ENCODE measurements at regions not wholly inside any gene's neighbourhood (a gene's known extent, or its start where the extent isn't known, plus 50 kb on each side); places are given as distances from the start of the nearest gene placed in this dataset.

- H3K4me1 ChIP-seq (ENCODE audit: insufficient read depth, low read length) = no peaks in the 10 kb centered on the region
- no peaks in the 10 kb centered on the region for H3K36me3 ChIP-seq (ENCODE audit: insufficient read depth, low read length)
- H3K27me3 ChIP-seq (ENCODE audit: insufficient read depth, low read length) = no peaks in the 10 kb centered on the region
- no peak overlapping the region for H3K27ac Mint-ChIP-seq
- CTCF ChIA-PET (ENCODE audit: partially characterized antibody) = no interaction called here
- no peaks in the 10 kb centered on the region for H3K36me3 Mint-ChIP-seq
- no peaks in the 10 kb centered on the region for H3K9me3 ChIP-seq (ENCODE audit: control insufficient read depth in 1 of 2, low read length in 2 of 2)
- H3K9me3 Mint-ChIP-seq = no peaks in the 10 kb centered on the region
- intact Hi-C loops (cut with micrococcal nuclease) = no loop called here
- no peak overlapping the region for H3K4me3 ChIP-seq (ENCODE audit: low read length in 2 of 2)
- H3K4me1 Mint-ChIP-seq = no peaks in the 10 kb centered on the region
- H3K27ac ChIP-seq (ENCODE audit: low read depth, low read length) = no peak overlapping the region
- peaks cover 7 to 17% of the 10 kb centered on the region in 2 donors for H3K27me3 Mint-ChIP-seq
- POLR2A ChIA-PET (ENCODE audit: partially characterized antibody) = no interaction called here
- no peak overlapping the region for H3K4me3 Mint-ChIP-seq
- no peak for DNase-seq
These were observed 137.1 kb upstream of the FSTL4 start for GRCh38 chr5:133749331-133749985.

GRCh38 chr5:133746834-133747233 is 134.5 kb upstream of the FSTL4 start:
- Histone ChIP-seq H3K27me3 (ENCODE audit: insufficient read depth, low read length) (no peaks in the 10 kb centered on the region), H3K4me3 (ENCODE audit: low read length in 2 of 2) (no peak overlapping the region), H3K27ac (ENCODE audit: low read depth, low read length) (no peak overlapping the region), H3K36me3 (ENCODE audit: insufficient read depth, low read length) (no peaks in the 10 kb centered on the region), H3K4me1 (ENCODE audit: insufficient read depth, low read length) (no peaks in the 10 kb centered on the region), H3K9me3 (ENCODE audit: control insufficient read depth in 1 of 2, low read length in 2 of 2) (no peaks in the 10 kb centered on the region)
- Mint-ChIP-seq H3K4me3 (no peak overlapping the region), H3K27ac (no peak overlapping the region), H3K36me3 (no peaks in the 10 kb centered on the region), H3K4me1 (no peaks in the 10 kb centered on the region), H3K9me3 (no peaks in the 10 kb centered on the region), H3K27me3 (peaks cover 11% of the 10 kb centered on the region in 2 donors)
- ChIA-PET POLR2A (ENCODE audit: partially characterized antibody) (no interaction called here), CTCF (ENCODE audit: partially characterized antibody) (no interaction called here)
- intact Hi-C loops (cut with micrococcal nuclease) = no loop called here
- DNase-seq = no peak

- Histone ChIP-seq H3K27me3 (ENCODE audit: insufficient read depth, low read length) (no peaks in the 10 kb centered on the region), H3K4me1 (ENCODE audit: insufficient read depth, low read length) (no peaks in the 10 kb centered on the region), H3K27ac (ENCODE audit: low read depth, low read length) (no peak overlapping the region), H3K9me3 (ENCODE audit: control insufficient read depth in 1 of 2, low read length in 2 of 2) (no peaks in the 10 kb centered on the region), H3K36me3 (ENCODE audit: insufficient read depth, low read length) (no peaks in the 10 kb centered on the region), H3K4me3 (ENCODE audit: low read length in 2 of 2) (no peak overlapping the region)
- DNase-seq = no peak
- H3K4me1 Mint-ChIP-seq = no peaks in the 10 kb centered on the region
- H3K27ac Mint-ChIP-seq = no peak overlapping the region
- H3K36me3 Mint-ChIP-seq = no peaks in the 10 kb centered on the region
- H3K27me3 Mint-ChIP-seq = peaks cover 8 to 12% of the 10 kb centered on the region in 2 donors
- intact Hi-C loops (cut with micrococcal nuclease) = no loop called here
- ChIA-PET CTCF (ENCODE audit: partially characterized antibody) (no interaction called here), POLR2A (ENCODE audit: partially characterized antibody) (no interaction called here)
- H3K4me3 Mint-ChIP-seq = no peak overlapping the region
- H3K9me3 Mint-ChIP-seq = no peaks in the 10 kb centered on the region
These were observed 132.6 kb upstream of the FSTL4 start for GRCh38 chr5:133744960-133745308.

GRCh38 chr5:133744051-133744959 is 132.0 kb upstream of the FSTL4 start:
- Histone ChIP-seq H3K27me3 (ENCODE audit: insufficient read depth, low read length) (no peaks in the 10 kb centered on the region), H3K36me3 (ENCODE audit: insufficient read depth, low read length) (no peaks in the 10 kb centered on the region), H3K9me3 (ENCODE audit: control insufficient read depth in 1 of 2, low read length in 2 of 2) (no peaks in the 10 kb centered on the region), H3K4me1 (ENCODE audit: insufficient read depth, low read length) (no peaks in the 10 kb centered on the region), H3K27ac (ENCODE audit: low read depth, low read length) (no peak overlapping the region), H3K4me3 (ENCODE audit: low read length in 2 of 2) (no peak overlapping the region)
- CTCF ChIA-PET (ENCODE audit: partially characterized antibody) = no interaction called here
- H3K9me3 Mint-ChIP-seq = no peaks in the 10 kb centered on the region
- POLR2A ChIA-PET (ENCODE audit: partially characterized antibody) = no interaction called here
- no peaks in the 10 kb centered on the region for H3K4me1 Mint-ChIP-seq
- intact Hi-C loops (cut with micrococcal nuclease) = no loop called here
- H3K27me3 Mint-ChIP-seq = peaks cover 8 to 12% of the 10 kb centered on the region in 2 donors
- no peaks in the 10 kb centered on the region for H3K36me3 Mint-ChIP-seq
- no peak overlapping the region for H3K27ac Mint-ChIP-seq
- H3K4me3 Mint-ChIP-seq = no peak overlapping the region
- no peak for DNase-seq

- Histone ChIP-seq H3K4me1 (ENCODE audit: insufficient read depth, low read length) (no peaks in the 10 kb centered on the region), H3K27me3 (ENCODE audit: insufficient read depth, low read length) (no peaks in the 10 kb centered on the region), H3K27ac (ENCODE audit: low read depth, low read length) (no peak overlapping the region), H3K4me3 (ENCODE audit: low read length in 2 of 2) (no peak overlapping the region), H3K9me3 (ENCODE audit: control insufficient read depth in 1 of 2, low read length in 2 of 2) (no peaks in the 10 kb centered on the region), H3K36me3 (ENCODE audit: insufficient read depth, low read length) (no peaks in the 10 kb centered on the region)
- POLR2A ChIA-PET (ENCODE audit: partially characterized antibody) = no interaction called here
- Mint-ChIP-seq H3K27me3 (peaks cover 8 to 10% of the 10 kb centered on the region in 2 donors), H3K36me3 (no peaks in the 10 kb centered on the region), H3K4me1 (no peaks in the 10 kb centered on the region), H3K27ac (no peak overlapping the region), H3K4me3 (no peak overlapping the region), H3K9me3 (no peaks in the 10 kb centered on the region)
- CTCF ChIA-PET (ENCODE audit: partially characterized antibody) = interaction anchor here (1.2 kb wide), 1 partner anchor 15 kb away, joined by 3 read pairs; no protein-coding TSS in a partner anchor
- intact Hi-C loops (cut with micrococcal nuclease) = no loop called here
- DNase-seq = no peak
These were observed 130.2 kb upstream of the FSTL4 start for GRCh38 chr5:133742431-133742988.

- ChIA-PET POLR2A (ENCODE audit: partially characterized antibody) (no interaction called here), CTCF (ENCODE audit: partially characterized antibody) (interaction anchor here (1.2 kb wide), 1 partner anchor 16 kb away, joined by 3 read pairs; no protein-coding TSS in a partner anchor)
- no peaks in the 10 kb centered on the region for H3K9me3 Mint-ChIP-seq
- H3K4me3 Mint-ChIP-seq = no peak overlapping the region
- no peak overlapping the region for H3K4me3 ChIP-seq (ENCODE audit: low read length in 2 of 2)
- no peaks in the 10 kb centered on the region for H3K36me3 Mint-ChIP-seq
- H3K4me1 ChIP-seq (ENCODE audit: insufficient read depth, low read length) = no peaks in the 10 kb centered on the region
- intact Hi-C loops (cut with micrococcal nuclease) = no loop called here
- no peaks in the 10 kb centered on the region for H3K36me3 ChIP-seq (ENCODE audit: insufficient read depth, low read length)
- H3K9me3 ChIP-seq (ENCODE audit: control insufficient read depth in 1 of 2, low read length in 2 of 2) = no peaks in the 10 kb centered on the region
- no peak overlapping the region for H3K27ac ChIP-seq (ENCODE audit: low read depth, low read length)
- no peak for DNase-seq
- no peak overlapping the region for H3K27ac Mint-ChIP-seq
- no peaks in the 10 kb centered on the region for H3K27me3 ChIP-seq (ENCODE audit: insufficient read depth, low read length)
- H3K4me1 Mint-ChIP-seq = no peaks in the 10 kb centered on the region
- peaks cover 8 to 10% of the 10 kb centered on the region in 2 donors for H3K27me3 Mint-ChIP-seq
These were observed 129.5 kb upstream of the FSTL4 start for GRCh38 chr5:133741818-133742355.

GRCh38 chr5:133741396-133741795 is 129.1 kb upstream of the FSTL4 start:
- Histone ChIP-seq H3K4me3 (ENCODE audit: low read length in 2 of 2) (no peak overlapping the region), H3K9me3 (ENCODE audit: control insufficient read depth in 1 of 2, low read length in 2 of 2) (no peaks in the 10 kb centered on the region), H3K27ac (ENCODE audit: low read depth, low read length) (no peak overlapping the region), H3K4me1 (ENCODE audit: insufficient read depth, low read length) (no peaks in the 10 kb centered on the region), H3K36me3 (ENCODE audit: insufficient read depth, low read length) (no peaks in the 10 kb centered on the region), H3K27me3 (ENCODE audit: insufficient read depth, low read length) (no peaks in the 10 kb centered on the region)
- Mint-ChIP-seq H3K27me3 (peaks cover 8 to 10% of the 10 kb centered on the region in 2 donors), H3K27ac (no peak overlapping the region), H3K4me1 (no peaks in the 10 kb centered on the region), H3K36me3 (no peaks in the 10 kb centered on the region), H3K4me3 (no peak overlapping the region), H3K9me3 (no peaks in the 10 kb centered on the region)
- CTCF ChIA-PET (ENCODE audit: partially characterized antibody) = no interaction called here
- POLR2A ChIA-PET (ENCODE audit: partially characterized antibody) = no interaction called here
- no peak for DNase-seq
- intact Hi-C loops (cut with micrococcal nuclease) = no loop called here
